ENCODE measurements at regions not wholly inside any gene's neighbourhood (a gene's known extent, or its start where the extent isn't known, plus 50 kb on each side); places are given as distances from the start of the nearest gene placed in this dataset.

DNA sequence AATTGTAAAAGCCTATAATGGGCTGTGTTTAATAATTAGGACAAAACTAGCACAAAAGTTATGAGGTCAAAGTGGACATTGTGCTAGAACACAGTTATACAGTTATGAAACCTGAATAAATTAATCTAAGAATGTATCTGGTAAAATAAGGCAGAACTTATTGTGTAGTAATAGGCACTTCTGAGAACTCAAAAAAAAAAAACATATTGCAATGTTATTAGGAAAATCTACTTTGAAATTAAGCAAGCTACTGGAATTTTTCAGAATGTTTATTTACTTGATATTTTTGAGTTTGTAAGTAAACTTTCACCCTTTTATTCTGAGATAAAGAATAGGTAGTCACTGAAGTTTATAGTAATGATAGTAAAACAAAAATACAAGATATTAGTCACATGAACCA is 135.8 kb upstream of the ABCB5 start:
- H2BK12ac ChIP-seq (ENCODE audit: low read depth, low read length) = no peak overlapping the region
- H3K27me3 ChIP-seq (replicated peaks in 1 of 4; ENCODE audit: control insufficient read depth in 3 of 4, extremely low read depth in 1 of 4, insufficient read depth in 3 of 4, low read length in 3 of 4) = no peaks in the 10 kb centered on the region
- no peak overlapping the region for H3K18ac ChIP-seq (ENCODE audit: extremely low read depth, low read length)
- H3K23ac ChIP-seq (ENCODE audit: insufficient read length) = no peak overlapping the region
- POLR2A ChIA-PET (ENCODE audit: partially characterized antibody) = interaction anchor here (0.7 kb wide), 1 partner anchor 24 kb away, joined by 3 read pairs; no protein-coding TSS in a partner anchor
- H3K4me1 ChIP-seq (replicated peaks in 1 of 4; ENCODE audit: control insufficient read depth in 3 of 4, insufficient read depth in 4 of 4, low read length in 3 of 4) = no peaks in the 10 kb centered on the region; a peak in 1 of 7 replicates
- H4K20me1 ChIP-seq (replicated peaks in 1 of 2; ENCODE audit: control insufficient read depth in 1 of 2, insufficient read depth in 2 of 2, low read length in 2 of 2) = no peaks in the 10 kb centered on the region
- no peak for DNase-seq (ENCODE audit: low read depth in 1 of 2, low spot score in 2 of 2)
- no peak overlapping the region for H3K56ac ChIP-seq (replicated peaks; ENCODE audit: insufficient read length, low read depth, low read length)
- H4K5ac ChIP-seq (ENCODE audit: insufficient read length, low read depth, low read length) = no peak overlapping the region
- no peak overlapping the region for H2BK15ac ChIP-seq (ENCODE audit: low read length)
- H4K8ac ChIP-seq (ENCODE audit: extremely low read depth, insufficient read depth, low read length) = no peak overlapping the region
- no peak overlapping the region for H3K4me2 ChIP-seq (ENCODE audit: insufficient read depth in 1 of 2, low read depth in 2 of 2, low read length in 2 of 2)
- no peak overlapping the region for H3K4me3 ChIP-seq (ENCODE audit: extremely low read depth in 1 of 4, insufficient read depth in 2 of 4, low read depth in 3 of 4, low read length in 4 of 4)
- H3K79me1 ChIP-seq (ENCODE audit: low read depth, low read length) = no peaks in the 10 kb centered on the region
- no peak overlapping the region for H2BK20ac ChIP-seq (ENCODE audit: low read length)
- no peak overlapping the region for H3K4ac ChIP-seq (replicated peaks; ENCODE audit: insufficient read length, low read depth, low read length)
- no peak overlapping the region for H2AFZ ChIP-seq (ENCODE audit: low read length)
- H3K14ac ChIP-seq (ENCODE audit: insufficient read length) = no peak overlapping the region
- no peak overlapping the region for H4K91ac ChIP-seq (replicated peaks; ENCODE audit: insufficient read length, low read length)
- FAIRE-seq = no peak
- TF ChIP-seq, protein P1, sequence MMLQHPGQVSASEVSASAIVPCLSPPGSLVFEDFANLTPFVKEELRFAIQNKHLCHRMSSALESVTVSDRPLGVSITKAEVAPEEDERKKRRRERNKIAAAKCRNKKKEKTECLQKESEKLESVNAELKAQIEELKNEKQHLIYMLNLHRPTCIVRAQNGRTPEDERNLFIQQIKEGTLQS (IDR thresholded peaks at IDR 0.05; ENCODE audit: insufficient read depth, low read depth, low read length) = no peak
- no peak for TF ChIP-seq TBP (IDR thresholded peaks at IDR 0.05; ENCODE audit: low read depth, low read length)
- no peak for TF ChIP-seq SP1 (IDR thresholded peaks at IDR 0.05; ENCODE audit: low read depth, low read length)
- TF ChIP-seq MAFK (IDR thresholded peaks at IDR 0.05; ENCODE audit: low read depth, low read length) = no peak
- no peak for TF ChIP-seq BACH1 (IDR thresholded peaks at IDR 0.05; ENCODE audit: low read length)
- no peak for TF ChIP-seq NANOG (IDR thresholded peaks at IDR 0.05; ENCODE audit: insufficient read depth, low read depth, low read length, poor library complexity, severe bottlenecking)
- no peak for TF ChIP-seq KDM5A (IDR thresholded peaks at IDR 0.05; ENCODE audit: low read length)
- no peak for TF ChIP-seq TAF1 (IDR thresholded peaks at IDR 0.05; ENCODE audit: low read depth, low read length)
- TF ChIP-seq GTF2F1 (IDR thresholded peaks at IDR 0.05; ENCODE audit: borderline replicate concordance, low read depth, low read length) = no peak
- no peak for TF ChIP-seq SP2 (IDR thresholded peaks at IDR 0.05; ENCODE audit: low read length)
- TF ChIP-seq KDM4A (IDR thresholded peaks at IDR 0.05; ENCODE audit: low read depth, low read length, severe bottlenecking) = no peak
- no peak for TF ChIP-seq EGR1 (IDR thresholded peaks at IDR 0.05; ENCODE audit: borderline replicate concordance, low read depth, low read length)
- TF ChIP-seq BCL11A (IDR thresholded peaks at IDR 0.05; ENCODE audit: low read depth in 2 of 2, low read length in 2 of 2) = no peak
- no peak for TF ChIP-seq PHF8 (conservative IDR thresholded peaks at IDR 0.05; ENCODE audit: low read depth, low read length)
- TF ChIP-seq CHD2 (IDR thresholded peaks at IDR 0.05; ENCODE audit: low read length) = no peak
- H3K27ac ChIP-seq (ENCODE audit: low read depth, low read length) = no peak overlapping the region
- H3K79me2 ChIP-seq (ENCODE audit: control insufficient read depth in 1 of 2, insufficient read depth in 2 of 2, low read length in 2 of 2) = no peaks in the 10 kb centered on the region
- H2BK5ac ChIP-seq (ENCODE audit: low read depth, low read length) = no peak overlapping the region
- H3K36me3 ChIP-seq (ENCODE audit: control insufficient read depth in 2 of 4, insufficient read depth in 4 of 4, low read length in 3 of 4) = no peaks in the 10 kb centered on the region
- no peak overlapping the region for H2BK120ac ChIP-seq (replicated peaks; ENCODE audit: low read depth, low read length)
- H3K9me3 ChIP-seq (ENCODE audit: insufficient read depth in 2 of 2, low read depth in 1 of 2, low read length in 1 of 2) = no peaks in the 10 kb centered on the region
- H2AK5ac ChIP-seq (ENCODE audit: low read depth, low read length) = no peak overlapping the region
- CTCF ChIA-PET (ENCODE audit: partially characterized antibody) = interaction anchor here (0.7 kb wide), 1 partner anchor 74 kb away, joined by 6 read pairs; no protein-coding TSS in a partner anchor
- no peak overlapping the region for H3K9ac ChIP-seq (replicated peaks in 1 of 4; ENCODE audit: extremely low read depth in 1 of 4, low read depth in 3 of 4, low read length in 3 of 4)
- H3K23me2 ChIP-seq (ENCODE audit: low read depth, low read length) = no peaks in the 10 kb centered on the region

Data from H1 (cell line).